SU-DHL-6 (cell line): ENCODE measurements at regions not wholly inside any gene's neighbourhood (a gene's known extent, or its start where the extent isn't known, plus 50 kb on each side); places are given as distances from the start of the nearest gene placed in this dataset.

Experiments
- H2AFZ ChIP-seq: fragments of 200-600 bp; sonication (generic); 2 replicates; pipeline ENCODE4 v1.6.1; 2014; ENCODE audit warnings: low read depth, mild to moderate bottlenecking, moderate library complexity, mixed read lengths, antibody characterized with exemption, low read length; ENCODE audit not compliant: severe bottlenecking
- H3F3A ChIP-seq: fragments of 200-600 bp; shearing (Covaris generic); 2 replicates; pipeline ENCODE4 v1.6.0; 2016; ENCODE audit warnings: antibody characterized with exemption, mild to moderate bottlenecking; ENCODE audit not compliant: insufficient read depth
- H3K27ac ChIP-seq: fragments of 200-600 bp; sonication (generic); 2 replicates; pipeline ENCODE4 v1.5.1; 2016; ENCODE audit warnings: low read depth, mild to moderate bottlenecking, low read length, moderate library complexity, mixed read lengths
- H3K27me3 ChIP-seq: fragments of 200-600 bp; sonication (generic), shearing (Covaris generic); 2 replicates; pipeline ENCODE4 v1.6.0; 2014; ENCODE audit warnings: mild to moderate bottlenecking, low read length
- H3K36me3 ChIP-seq: fragments of 200-600 bp; sonication (generic); 2 replicates; pipeline ENCODE4 v1.6.1; 2014; ENCODE audit warnings: mild to moderate bottlenecking, low read length, mixed read lengths
- H3K4me2 ChIP-seq: fragments of 300-600, 200-600 bp; shearing (Covaris generic), sonication (generic); 2 replicates; pipeline ENCODE4 v1.6.0; 2014; ENCODE audit warnings: low read length, low read depth, mild to moderate bottlenecking; ENCODE audit not compliant: poor library complexity, severe bottlenecking
- H3K4me3 ChIP-seq: fragments of 200-600 bp; sonication (generic); 2 replicates; pipeline ENCODE4 v1.5.1; 2014; ENCODE audit warnings: antibody characterized with exemption, low read length, mild to moderate bottlenecking, mixed read lengths; ENCODE audit not compliant: insufficient read depth, poor library complexity, severe bottlenecking
- H3K79me2 ChIP-seq: fragments of 200-600 bp; sonication (generic); 2 replicates; pipeline ENCODE4 v1.6.1; 2014; ENCODE audit warnings: mild to moderate bottlenecking, low read length, moderate library complexity; ENCODE audit not compliant: insufficient read depth
- H3K9ac ChIP-seq: fragments of 200-600 bp; sonication (generic); 2 replicates; pipeline ENCODE4 v1.7.0; 2014; ENCODE audit warnings: mild to moderate bottlenecking, low read length
- H3K9me2 ChIP-seq: fragments of 200-600 bp; sonication (generic); replicated peaks from 2 replicates; pipeline ENCODE4 v1.6.1; 2014; ENCODE audit warnings: low read length; ENCODE audit not compliant: insufficient read depth
- H3K9me3 ChIP-seq: fragments of 200-600 bp; sonication (generic); 2 replicates; pipeline ENCODE4 v1.6.1; 2014; ENCODE audit warnings: low read length, mixed read lengths; ENCODE audit not compliant: insufficient read depth
- H4K20me1 ChIP-seq: fragments of 200-600 bp; sonication (generic); 2 replicates; pipeline ENCODE4 v1.6.1; 2014; ENCODE audit warnings: low read depth, mild to moderate bottlenecking, antibody characterized with exemption, low read length, moderate library complexity, mixed read lengths
- EZH2phosphoT487 ChIP-seq: fragments of 200-600 bp; sonication (generic), shearing (Covaris generic); conservative IDR thresholded peaks from 2 replicates; pipeline ENCODE4 v1.6.1; 2018; ENCODE audit warnings: mild to moderate bottlenecking, antibody characterized with exemption, low read length, moderate library complexity, mixed read lengths
- TF ChIP-seq, protein P1 (sequence below): fragments of 200-600 bp; sonication (generic); IDR thresholded peaks from one replicate; pipeline ENCODE4 v1.5.1; 2017; ENCODE audit warnings: antibody characterized with exemption, mild to moderate bottlenecking, low read length, moderate library complexity; ENCODE audit not compliant: insufficient read depth, poor library complexity, severe bottlenecking

GRCh38 chr6:137764464-137764863 is 102.6 kb upstream of the TNFAIP3 start:
- Histone ChIP-seq H3K9ac (no peak overlapping the region), H3K4me2 (no peak overlapping the region), H3K36me3 (no peaks in the 10 kb centered on the region), H3F3A (no peaks in the 10 kb centered on the region), H3K9me2 (no peaks in the 10 kb centered on the region), H3K9me3 (no peaks in the 10 kb centered on the region), H3K4me3 (no peak overlapping the region), H3K27ac (no peak overlapping the region), H2AFZ (no peak overlapping the region), H3K79me2 (no peaks in the 10 kb centered on the region), H3K27me3 (no peaks in the 10 kb centered on the region), H4K20me1 (no peaks in the 10 kb centered on the region)
- no peak for TF ChIP-seq EZH2phosphoT487
- TF ChIP-seq, protein P1, sequence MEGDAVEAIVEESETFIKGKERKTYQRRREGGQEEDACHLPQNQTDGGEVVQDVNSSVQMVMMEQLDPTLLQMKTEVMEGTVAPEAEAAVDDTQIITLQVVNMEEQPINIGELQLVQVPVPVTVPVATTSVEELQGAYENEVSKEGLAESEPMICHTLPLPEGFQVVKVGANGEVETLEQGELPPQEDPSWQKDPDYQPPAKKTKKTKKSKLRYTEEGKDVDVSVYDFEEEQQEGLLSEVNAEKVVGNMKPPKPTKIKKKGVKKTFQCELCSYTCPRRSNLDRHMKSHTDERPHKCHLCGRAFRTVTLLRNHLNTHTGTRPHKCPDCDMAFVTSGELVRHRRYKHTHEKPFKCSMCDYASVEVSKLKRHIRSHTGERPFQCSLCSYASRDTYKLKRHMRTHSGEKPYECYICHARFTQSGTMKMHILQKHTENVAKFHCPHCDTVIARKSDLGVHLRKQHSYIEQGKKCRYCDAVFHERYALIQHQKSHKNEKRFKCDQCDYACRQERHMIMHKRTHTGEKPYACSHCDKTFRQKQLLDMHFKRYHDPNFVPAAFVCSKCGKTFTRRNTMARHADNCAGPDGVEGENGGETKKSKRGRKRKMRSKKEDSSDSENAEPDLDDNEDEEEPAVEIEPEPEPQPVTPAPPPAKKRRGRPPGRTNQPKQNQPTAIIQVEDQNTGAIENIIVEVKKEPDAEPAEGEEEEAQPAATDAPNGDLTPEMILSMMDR = no peak

DNA sequence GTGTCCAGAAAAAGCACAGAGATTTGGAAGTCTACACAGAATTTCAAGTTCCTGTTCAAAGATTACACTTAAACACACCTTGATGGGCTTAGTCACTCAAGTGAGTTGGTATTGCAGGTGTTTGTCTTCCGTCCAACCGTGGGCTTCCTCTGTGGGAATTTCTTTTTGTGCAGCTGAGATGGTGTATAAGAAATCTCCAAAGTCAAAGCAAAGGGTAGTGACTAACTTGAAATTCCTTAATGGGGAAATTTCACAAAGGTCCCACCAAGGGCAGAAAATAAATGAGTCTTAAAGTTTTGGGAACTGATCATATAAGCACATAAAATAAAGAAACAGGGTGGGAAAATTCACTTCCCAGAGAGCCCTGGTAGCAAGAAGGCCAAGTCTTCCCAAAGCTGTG is 102.0 kb upstream of the TNFAIP3 start:
- H3K9me2 ChIP-seq = no peaks in the 10 kb centered on the region
- H3K9ac ChIP-seq = no peak overlapping the region
- no peak overlapping the region for H3K27ac ChIP-seq
- H3K4me3 ChIP-seq = no peak overlapping the region
- no peaks in the 10 kb centered on the region for H3K27me3 ChIP-seq
- no peaks in the 10 kb centered on the region for H3K9me3 ChIP-seq
- no peaks in the 10 kb centered on the region for H4K20me1 ChIP-seq
- no peak overlapping the region for H2AFZ ChIP-seq
- no peaks in the 10 kb centered on the region for H3K79me2 ChIP-seq
- no peaks in the 10 kb centered on the region for H3F3A ChIP-seq
- no peaks in the 10 kb centered on the region for H3K36me3 ChIP-seq
- TF ChIP-seq EZH2phosphoT487 = no peak
- TF ChIP-seq, protein P1 = no peak
- no peak overlapping the region for H3K4me2 ChIP-seq

GRCh38 chr6:137766596-137767370 is 100.3 kb upstream of the TNFAIP3 start:
- Histone ChIP-seq H3K9ac (no peak overlapping the region), H4K20me1 (no peaks in the 10 kb centered on the region), H3K9me2 (no peaks in the 10 kb centered on the region), H3K27ac (no peak overlapping the region), H3K79me2 (no peaks in the 10 kb centered on the region), H3K9me3 (no peaks in the 10 kb centered on the region), H3K4me2 (no peak overlapping the region), H3K27me3 (no peaks in the 10 kb centered on the region), H3K4me3 (no peak overlapping the region), H3F3A (no peaks in the 10 kb centered on the region), H2AFZ (no peak overlapping the region), H3K36me3 (no peaks in the 10 kb centered on the region)
- TF ChIP-seq EZH2phosphoT487 = no peak
- TF ChIP-seq, protein P1 = no peak
